ENCODE measurements at regions not wholly inside any gene's neighbourhood (a gene's known extent, or its start where the extent isn't known, plus 50 kb on each side); places are given as distances from the start of the nearest gene placed in this dataset.
A peak's percentile ranks its signal among the peaks of the same experiment; 100 is the strongest.
"Not testable (repeated sequence)": the region's sequence is repeated elsewhere in the genome, so short reads cannot be mapped to it uniquely, and the experiment has no call there.

DNA sequence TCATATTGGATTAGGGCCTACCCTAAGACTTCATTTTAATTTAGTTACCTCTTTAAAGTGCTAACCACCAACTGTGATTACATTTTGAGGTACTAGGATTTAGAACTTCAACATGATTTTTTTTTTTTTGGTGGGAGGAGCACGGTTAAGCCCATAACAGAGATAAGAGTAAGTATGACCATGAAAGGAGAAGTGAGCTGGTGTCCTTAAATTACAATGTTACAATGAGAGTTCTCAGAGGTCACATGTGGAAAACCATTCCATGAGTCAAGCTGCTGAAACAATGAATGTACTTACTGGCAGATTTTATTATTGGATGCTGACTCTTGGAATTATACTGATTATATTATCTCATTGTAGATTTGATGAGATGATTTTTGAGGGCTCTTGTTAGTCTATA is 779.3 kb upstream of the CITED2 start:
- DNase-seq = no peak

- not testable (repeated sequence) for DNase-seq
These were observed 773.7 kb upstream of the CITED2 start for GRCh38 chr6:140147825-140148814.

DNA sequence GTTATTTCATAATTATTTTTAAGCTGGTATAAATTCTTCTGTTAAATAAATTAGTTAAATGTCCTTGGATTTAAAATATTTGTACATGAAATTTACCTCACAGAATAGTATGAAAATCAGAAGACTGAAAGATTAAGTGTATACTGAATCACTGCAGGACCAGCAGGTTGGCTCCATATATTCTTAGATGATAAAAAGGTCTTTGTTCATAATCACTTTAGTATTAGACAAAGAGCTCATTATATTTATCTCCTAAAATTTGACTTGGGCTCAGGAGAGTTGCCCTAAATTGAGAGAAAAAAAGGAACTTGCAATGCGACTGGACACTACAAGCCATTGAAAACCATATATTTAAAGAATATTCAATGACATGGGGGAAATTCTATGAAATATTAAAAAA is 766.4 kb upstream of the CITED2 start:
- DNase-seq = no peak

GRCh38 chr6:140138311-140139010 is 764.0 kb upstream of the CITED2 start:
- DNase-seq = peak in 2 of 3 experiments; percentile 8 to 59

- DNase-seq = no peak
These were observed 759.8 kb upstream of the CITED2 start for GRCh38 chr6:140134224-140134623.

GRCh38 chr6:140130074-140130473 is 755.6 kb upstream of the CITED2 start:
- DNase-seq = no peak

DNA sequence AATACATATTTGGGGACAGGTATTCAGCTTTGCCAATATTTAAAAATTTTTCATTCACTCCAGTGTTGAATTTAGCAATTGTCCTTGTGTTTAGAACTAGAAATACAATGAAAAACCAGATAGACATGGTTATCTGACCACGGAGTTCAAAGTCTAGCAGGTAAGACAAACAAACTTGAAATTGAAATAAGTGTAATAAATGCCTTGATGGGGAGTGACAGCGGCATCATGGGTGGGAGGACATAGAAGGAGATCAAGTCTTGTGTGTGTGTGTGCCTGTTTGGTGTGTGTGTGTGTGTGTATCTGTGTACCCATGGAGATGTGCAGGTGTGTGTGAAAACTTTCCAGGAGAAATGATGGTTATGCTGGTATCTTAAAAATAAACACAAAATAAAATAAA is 750.0 kb upstream of the CITED2 start:
- peak in 1 of 3 experiments; percentile 42 for DNase-seq

DNA sequence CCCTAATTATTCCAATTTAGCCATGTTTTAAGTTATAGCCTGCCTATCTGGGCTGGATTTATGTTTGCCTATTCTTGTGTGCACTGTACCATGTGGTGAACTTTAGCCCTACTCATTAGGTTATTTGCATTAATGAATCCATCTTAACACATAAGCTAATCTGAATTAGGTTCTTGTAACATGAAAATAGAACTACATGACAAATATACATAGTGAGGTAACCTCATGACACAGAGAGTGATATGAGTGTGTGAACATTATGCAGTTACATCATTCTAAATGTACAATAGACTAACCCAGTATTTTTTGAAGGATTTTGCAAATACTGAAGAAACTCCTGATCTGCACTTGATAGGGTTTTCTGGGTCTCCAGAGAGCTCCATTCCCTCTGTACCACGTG is 733.7 kb upstream of the CITED2 start:
- DNase-seq = no peak

DNA sequence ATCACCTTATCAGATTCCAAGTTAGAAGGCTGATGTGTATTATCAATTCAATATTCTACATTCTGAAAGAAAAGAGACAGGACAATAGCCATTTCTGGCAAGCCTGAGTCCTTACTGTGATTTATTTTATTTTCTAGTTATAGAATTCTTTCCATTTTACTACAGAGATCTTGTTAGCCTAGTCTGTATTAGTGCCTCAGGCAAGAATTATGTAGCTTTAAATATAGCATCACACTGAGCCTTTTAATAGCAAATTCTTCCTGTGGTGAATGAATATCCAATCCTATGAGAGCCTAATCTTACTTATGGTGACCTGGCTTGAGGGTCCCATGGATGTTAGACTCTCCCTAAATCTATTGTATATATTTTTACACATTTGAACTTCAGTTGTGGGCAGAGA is 732.8 kb upstream of the CITED2 start:
- peak in 1 of 3 experiments; percentile 19 for DNase-seq

DNA sequence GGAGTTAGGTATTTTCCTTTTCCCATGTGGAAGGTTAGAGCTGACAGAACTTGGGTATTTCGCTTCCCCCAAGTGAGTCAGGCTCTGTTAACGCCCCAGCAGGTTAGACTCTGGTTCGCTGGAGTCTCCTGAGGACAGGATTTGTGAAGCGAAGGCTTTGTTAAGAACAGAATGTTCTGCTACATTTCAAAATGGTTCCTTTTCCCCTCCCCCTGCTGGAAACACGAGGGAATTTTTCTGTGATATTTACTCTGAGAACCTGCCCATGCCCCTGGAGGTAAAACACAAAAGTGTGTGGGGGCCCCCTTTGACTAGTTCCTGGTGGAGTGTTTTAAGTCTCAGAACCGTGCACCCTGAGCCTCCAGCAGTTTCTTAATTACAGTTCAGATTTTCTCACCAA is 731.4 kb upstream of the CITED2 start:
- peak in 2 of 3 experiments; percentile 23 to 31 for DNase-seq

- DNase-seq = no peak
These were observed 730.8 kb upstream of the CITED2 start for GRCh38 chr6:140105241-140105640.

DNA sequence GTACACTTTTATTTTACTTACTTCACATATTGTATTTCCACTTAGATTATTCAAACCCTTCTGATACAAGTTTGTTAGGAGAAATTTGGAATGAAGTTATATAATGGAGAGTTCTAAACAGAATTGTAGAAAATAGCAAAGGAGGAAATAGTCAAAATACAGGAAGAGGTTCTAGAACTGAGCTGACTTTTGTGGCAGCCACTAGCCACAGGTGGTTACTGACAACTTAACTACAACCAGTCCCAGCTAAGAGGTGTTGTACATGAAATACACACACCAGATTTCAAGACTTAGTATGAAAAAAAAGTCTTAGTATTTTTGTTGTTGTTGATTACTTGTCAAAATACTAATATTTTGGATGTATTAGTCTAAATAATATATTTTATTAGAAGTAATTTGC is 727.4 kb upstream of the CITED2 start:
- DNase-seq = no peak

GRCh38 chr6:140101367-140101766 is 726.9 kb upstream of the CITED2 start:
- DNase-seq = no peak

DNA sequence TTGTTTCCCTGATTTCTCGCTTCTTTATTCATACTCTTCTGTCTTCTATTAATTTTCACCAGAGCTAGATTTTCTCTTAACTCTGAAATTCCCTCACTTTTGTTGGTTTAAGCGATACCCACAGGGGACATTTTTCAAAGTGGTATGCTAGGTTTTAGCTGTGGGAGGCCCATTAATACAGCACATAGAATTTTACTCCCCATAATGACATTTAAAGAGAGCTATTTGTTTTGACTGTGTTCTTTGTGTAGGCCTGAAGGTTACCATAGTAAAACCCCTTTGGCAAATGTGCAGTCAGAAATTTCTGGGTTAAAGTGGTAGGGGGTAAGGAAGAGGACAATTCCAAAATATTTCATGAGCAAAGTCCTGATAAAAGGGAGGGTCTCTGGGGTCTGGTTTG is 721.1 kb upstream of the CITED2 start:
- DNase-seq = peak in 1 of 3 experiments; percentile 48

DNA sequence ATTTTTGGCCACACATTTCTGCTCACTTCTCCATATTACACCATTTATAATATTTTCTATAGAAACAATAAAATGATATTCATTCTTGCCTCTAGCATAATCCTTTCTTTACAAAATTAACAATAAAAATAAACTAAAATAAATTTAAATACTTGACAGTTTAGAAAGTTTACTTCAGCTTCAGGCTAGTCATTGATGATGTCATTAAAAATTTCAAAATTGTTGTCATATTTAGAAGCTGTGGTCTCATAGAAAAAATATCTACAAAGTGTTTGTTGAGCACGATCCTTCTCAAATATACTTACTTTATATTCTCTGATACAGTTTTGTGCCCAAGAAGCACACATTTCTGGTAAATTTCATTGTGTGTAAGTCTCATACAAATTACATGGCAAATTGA is 717.4 kb upstream of the CITED2 start:
- DNase-seq = no peak

DNA sequence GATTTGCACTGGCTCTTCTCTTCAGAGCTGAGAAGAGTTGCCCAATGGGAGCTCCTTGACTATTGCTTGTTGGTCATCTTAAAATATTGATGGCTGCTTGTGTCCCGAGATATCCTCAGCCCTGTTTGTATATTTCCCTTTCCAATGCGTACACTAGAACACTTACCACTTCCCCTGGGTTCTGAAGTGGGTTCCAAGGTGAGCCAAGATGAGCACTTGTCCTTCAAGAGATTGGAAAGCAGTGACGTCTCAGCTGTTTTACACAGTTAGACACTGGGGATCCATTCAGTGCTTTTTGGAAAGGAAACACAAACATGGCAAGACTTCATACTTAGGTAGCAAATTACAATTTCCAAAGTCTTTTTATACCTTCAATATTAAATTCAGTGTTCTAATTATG is 716.4 kb upstream of the CITED2 start:
- no peak for DNase-seq

DNA sequence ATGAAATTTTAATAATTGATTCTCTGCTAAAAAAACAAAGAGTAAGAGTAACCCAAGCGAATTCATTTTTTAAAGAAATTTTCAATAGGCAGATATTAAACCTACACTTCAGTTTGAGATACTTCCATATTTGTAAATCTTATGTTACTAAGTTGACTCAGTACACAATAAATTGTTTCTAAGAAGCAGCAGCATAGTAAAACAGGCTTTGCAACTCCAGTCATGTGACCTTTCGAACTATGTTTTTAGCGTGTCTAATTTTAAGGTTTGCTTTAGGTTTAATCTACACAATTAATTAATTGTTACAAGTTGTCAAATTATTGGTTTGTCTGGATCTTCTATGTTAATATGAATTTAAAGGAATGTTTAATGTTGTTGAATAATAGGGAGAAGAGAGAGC is 708.9 kb upstream of the CITED2 start:
- no peak for DNase-seq

DNA sequence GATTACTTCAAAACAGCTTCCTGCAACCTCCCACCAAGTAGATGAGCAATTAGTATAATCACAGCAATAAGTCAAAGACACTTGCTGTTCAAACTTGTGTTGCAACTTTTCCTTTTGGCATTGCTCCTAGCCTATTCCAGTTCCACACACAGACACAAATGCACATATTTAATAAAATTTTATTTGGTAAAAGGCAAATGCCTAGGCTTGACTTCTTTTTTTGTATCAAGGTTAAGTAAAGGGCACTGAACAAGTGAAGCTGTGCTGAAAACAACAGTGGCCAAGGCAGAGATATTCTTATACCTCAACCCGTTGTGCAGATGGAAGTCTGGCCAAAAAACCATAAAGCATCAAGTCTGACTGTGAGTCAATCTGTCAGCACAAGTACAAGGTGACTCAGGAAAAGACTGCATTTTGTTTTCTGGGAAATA is 708.4 kb upstream of the CITED2 start:
- no peak for DNase-seq

DNA sequence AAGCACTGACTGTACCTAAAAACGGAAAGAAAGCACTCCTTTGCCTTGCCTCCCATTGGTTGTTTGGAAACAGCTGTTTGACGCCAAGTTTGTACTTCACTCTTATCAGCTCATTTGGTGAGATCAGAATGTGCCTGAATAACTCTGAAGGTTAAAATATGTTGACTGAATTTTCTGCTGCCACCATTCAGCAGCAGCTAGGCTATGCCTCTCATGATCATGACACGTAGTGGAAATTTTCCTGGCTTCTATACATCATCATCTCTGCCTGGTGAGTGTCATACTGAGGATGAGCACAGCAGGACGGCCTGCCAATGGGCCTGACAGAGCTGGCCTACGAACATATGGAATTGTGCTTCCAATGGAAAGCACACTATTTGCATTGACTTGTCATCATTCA is 704.9 kb upstream of the CITED2 start:
- DNase-seq = no peak

- DNase-seq = no peak
These were observed 704.2 kb upstream of the CITED2 start for GRCh38 chr6:140078561-140079125.

- DNase-seq = no peak
These were observed 703.5 kb upstream of the CITED2 start for GRCh38 chr6:140077827-140078560.

GRCh38 chr6:140076105-140076504 is 701.7 kb upstream of the CITED2 start:
- no peak for DNase-seq

- no peak for DNase-seq
These were observed 699.0 kb upstream of the CITED2 start for GRCh38 chr6:140073456-140073855.
